Subcutaneous abdominal adipose tissue (tissue), 5 donors: ENCODE measurements at regions not wholly inside any gene's neighbourhood (a gene's known extent, or its start where the extent isn't known, plus 50 kb on each side); places are given as distances from the start of the nearest gene placed in this dataset.

Experiments
- H3K27ac ChIP-seq: one replicate; pipeline ENCODE4 v1.7.0; 2013; ENCODE audit warnings: low read depth, mild to moderate bottlenecking, inconsistent platforms, low read length, moderate library complexity
- H3K27me3 ChIP-seq, 5 donors: one replicate each; pipeline ENCODE4 v1.7.0; 2013; ENCODE audit warnings: low read length in 5 of 5, inconsistent platforms in 1 of 5; ENCODE audit not compliant: control insufficient read depth in 5 of 5, insufficient read depth in 4 of 5
- H3K36me3 ChIP-seq, 5 donors: one replicate each; pipeline ENCODE4 v1.7.0; 2013; ENCODE audit warnings: low read length in 5 of 5; ENCODE audit not compliant: control insufficient read depth in 5 of 5, insufficient read depth in 5 of 5
- H3K4me1 ChIP-seq, 5 donors: one replicate each; pipeline ENCODE4 v1.7.0; 2013; ENCODE audit warnings: low read length in 5 of 5, mild to moderate bottlenecking in 3 of 5, moderate library complexity in 1 of 5; ENCODE audit not compliant: control insufficient read depth in 5 of 5, insufficient read depth in 5 of 5
- H3K4me3 ChIP-seq, 5 donors: one replicate each; pipeline ENCODE4 v1.7.0; 2013; ENCODE audit warnings: low read length in 5 of 5, low read depth in 1 of 5
- H3K9ac ChIP-seq, 5 donors: one replicate each; pipeline ENCODE4 v1.7.0; 2013; ENCODE audit warnings: low read length in 5 of 5, mild to moderate bottlenecking in 4 of 5, moderate library complexity in 3 of 5
- H3K9me3 ChIP-seq, 5 donors: one replicate each; pipeline ENCODE4 v1.7.0; 2013; ENCODE audit warnings: low read length in 5 of 5; ENCODE audit not compliant: control insufficient read depth in 5 of 5
- donor health status: healthy.
- donor health status: healthy.
- donor health status: healthy.
- donor health status: healthy.
- donor health status: healthy.

DNA sequence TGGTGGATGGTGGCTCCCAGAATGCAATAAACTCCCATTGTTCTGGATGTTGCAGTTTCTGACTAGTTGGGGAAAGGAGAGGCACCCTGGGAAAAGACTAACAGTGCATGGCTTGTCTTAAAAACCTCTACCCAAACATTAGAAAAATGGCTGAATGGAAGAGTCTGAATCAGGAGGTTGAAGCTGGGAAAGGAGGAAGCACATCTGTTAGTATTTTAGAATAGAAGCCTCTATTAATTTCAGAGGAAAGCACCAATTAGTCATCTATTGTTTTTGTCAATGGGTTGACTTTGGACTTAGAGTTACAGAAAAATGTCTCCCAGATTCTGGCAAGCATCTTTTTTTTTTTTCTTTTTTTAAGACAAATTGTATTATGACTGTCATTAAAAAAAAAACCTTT lies 56.1 kb upstream of the ELMO1 start:
- Histone ChIP-seq H3K4me1 (peaks cover 0 to 18% (median 0%) of the 10 kb centered on the region in 5 donors), H3K27ac (no peak overlapping the region), H3K4me3 (no peak overlapping the region)

DNA sequence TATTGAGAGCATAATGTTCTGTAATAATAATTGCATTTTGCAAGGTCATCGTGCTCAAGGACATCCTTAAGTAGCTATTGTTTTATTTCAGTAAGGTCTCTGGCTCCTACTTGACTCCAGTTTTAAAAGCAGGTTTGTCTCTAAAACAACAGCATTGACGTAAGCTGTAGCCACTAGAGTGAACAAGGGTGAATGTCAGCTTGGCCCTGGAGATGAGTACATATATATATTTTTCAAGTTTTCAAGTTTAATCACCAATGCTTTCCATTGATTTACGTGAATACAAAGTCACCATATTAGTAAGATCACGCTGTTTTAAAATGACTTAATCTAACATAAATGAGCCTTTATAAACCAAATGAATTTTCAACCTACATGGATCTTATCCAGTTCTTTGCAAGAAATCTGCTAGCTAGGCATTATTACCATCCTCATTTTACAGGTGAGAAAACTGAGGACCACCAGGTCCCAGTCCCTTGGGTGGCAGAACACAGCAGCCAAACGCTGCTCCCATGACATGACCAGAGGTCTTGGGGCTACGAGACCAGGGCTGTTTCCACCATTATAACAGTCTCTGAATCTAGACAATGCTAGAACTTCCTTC lies 57.2 kb upstream of the ELMO1 start:
- Histone ChIP-seq H3K9ac (no peak overlapping the region), H3K4me1 (peaks cover 0 to 18% (median 0%) of the 10 kb centered on the region in 5 donors), H3K4me3 (no peak overlapping the region), H3K27ac (peak overlapping the region; percentile 27), H3K36me3 (no peaks in the 10 kb centered on the region), H3K9me3 (no peaks in the 10 kb centered on the region), H3K27me3 (no peaks in the 10 kb centered on the region)

More for the DNA sequence above, 56.1 kb upstream of the ELMO1 start:
- Histone ChIP-seq H3K9me3 (no peaks in the 10 kb centered on the region), H3K36me3 (no peaks in the 10 kb centered on the region), H3K9ac (no peak overlapping the region), H3K27me3 (no peaks in the 10 kb centered on the region)

DNA sequence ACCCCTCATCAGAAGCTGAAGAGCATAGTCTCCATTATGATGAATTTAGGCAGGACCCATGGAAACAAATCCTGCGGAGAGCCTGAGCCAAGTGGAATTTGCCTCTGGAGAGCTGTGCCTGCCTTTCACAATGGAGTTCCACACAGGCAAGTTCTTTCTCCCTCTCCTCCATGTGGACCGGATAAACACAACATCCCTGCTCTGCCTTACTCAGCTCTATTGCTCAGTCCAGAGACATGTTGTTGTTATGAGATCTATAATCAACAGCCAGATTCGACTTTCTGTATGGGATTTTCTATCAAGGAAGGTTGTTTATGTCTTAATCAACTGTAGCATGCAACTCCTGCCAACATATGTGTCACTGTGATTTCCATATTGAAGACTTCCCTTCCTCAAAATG lies 59.5 kb upstream of the ELMO1 start:
- Histone ChIP-seq H3K27ac (no peak overlapping the region), H3K9ac (no peak overlapping the region), H3K4me1 (peaks cover 0 to 26% (median 0%) of the 10 kb centered on the region in 5 donors), H3K4me3 (no peak overlapping the region), H3K9me3 (no peaks in the 10 kb centered on the region), H3K27me3 (no peaks in the 10 kb centered on the region), H3K36me3 (no peaks in the 10 kb centered on the region)

DNA sequence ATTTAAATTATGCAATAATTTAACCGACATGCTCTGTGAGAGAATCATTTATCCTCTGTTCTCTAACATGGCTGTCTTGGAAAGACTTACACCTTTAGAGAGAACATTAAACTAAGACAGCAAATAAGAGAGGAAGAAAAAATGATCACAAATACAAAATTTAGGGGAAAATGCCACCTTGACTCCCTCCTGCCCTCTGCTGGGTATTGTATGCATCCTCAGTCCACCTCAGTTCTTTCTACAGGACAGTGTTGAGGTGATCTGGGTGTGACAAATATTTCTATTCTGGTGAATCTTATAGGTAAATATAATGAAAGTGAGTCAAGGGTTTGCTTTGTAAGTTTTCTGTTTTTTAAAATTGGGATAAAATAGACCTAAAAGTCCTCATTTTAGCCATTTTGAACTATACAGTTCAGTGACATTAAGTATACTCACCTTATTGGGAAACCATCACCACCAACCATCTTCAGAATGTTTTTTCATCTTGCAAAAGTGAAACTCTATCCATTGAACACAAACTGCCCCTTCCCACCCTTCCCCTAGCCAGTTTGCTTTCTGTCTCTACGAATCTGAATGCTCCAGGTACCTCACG lies 61.5 kb upstream of the ELMO1 start:
- Histone ChIP-seq H3K36me3 (no peaks in the 10 kb centered on the region), H3K27ac (no peak overlapping the region), H3K4me3 (no peak overlapping the region), H3K9me3 (no peaks in the 10 kb centered on the region), H3K4me1 (peaks cover 0 to 20% (median 0%) of the 10 kb centered on the region in 5 donors), H3K27me3 (peaks cover 0 to 3% (median 0%) of the 10 kb centered on the region in 5 donors), H3K9ac (no peak overlapping the region)

- no peak overlapping the region for H3K27ac ChIP-seq
Measured at GRCh38 chr7:37511915-37512314, 63.3 kb upstream of the ELMO1 start.

DNA sequence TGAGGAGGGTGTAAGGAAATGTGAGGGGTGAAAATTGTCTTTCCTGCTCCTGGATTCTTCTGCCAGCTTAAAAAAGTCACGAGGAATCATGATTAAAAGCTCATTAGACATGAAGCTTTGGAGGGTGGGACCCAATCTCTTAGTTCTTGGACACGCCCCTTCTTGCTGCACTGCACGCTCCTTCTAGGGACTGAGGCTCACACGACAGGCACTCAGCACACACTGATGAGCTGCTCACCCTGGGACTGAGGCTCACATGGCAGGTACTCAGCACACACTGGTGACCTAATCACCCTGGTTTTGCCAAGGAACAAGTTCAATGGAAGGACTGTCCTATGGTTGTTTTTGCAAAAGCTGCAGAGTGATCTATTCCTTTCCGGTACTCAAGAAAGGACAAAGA lies 65.8 kb upstream of the ELMO1 start:
- Histone ChIP-seq H3K9ac (no peak overlapping the region), H3K4me1 (peaks cover 0 to 8% (median 0%) of the 10 kb centered on the region in 5 donors), H3K9me3 (no peaks in the 10 kb centered on the region), H3K36me3 (no peaks in the 10 kb centered on the region), H3K27me3 (peaks cover 0 to 3% (median 0%) of the 10 kb centered on the region in 5 donors), H3K27ac (no peak overlapping the region), H3K4me3 (no peak overlapping the region)

More at GRCh38 chr7:37511915-37512314, 63.3 kb upstream of the ELMO1 start:
- H3K9me3 ChIP-seq = no peaks in the 10 kb centered on the region
- H3K27me3 ChIP-seq = peaks cover 0 to 3% (median 0%) of the 10 kb centered on the region in 5 donors
- peaks cover 0 to 8% (median 0%) of the 10 kb centered on the region in 5 donors for H3K4me1 ChIP-seq
- H3K36me3 ChIP-seq = no peaks in the 10 kb centered on the region
- H3K9ac ChIP-seq = no peak overlapping the region
- no peak overlapping the region for H3K4me3 ChIP-seq

DNA sequence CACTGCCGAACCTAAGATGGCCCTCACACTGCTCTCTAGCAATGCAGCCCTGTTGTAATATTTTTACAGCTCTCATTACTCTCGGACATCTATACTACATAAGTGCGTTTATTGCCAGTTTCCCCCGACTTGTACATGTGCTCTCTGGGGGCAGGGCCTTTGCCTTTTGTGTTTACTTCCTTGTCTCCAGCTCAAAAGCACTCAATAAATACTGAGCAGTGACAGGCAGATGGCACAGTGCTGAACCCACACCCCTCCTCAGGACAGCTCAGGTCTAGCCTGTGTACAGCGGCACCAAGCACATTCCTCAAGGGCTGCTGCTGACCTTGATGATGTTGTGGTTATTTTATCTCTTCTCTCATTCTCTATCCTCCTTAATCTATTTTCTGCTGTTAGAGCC lies 68.0 kb upstream of the ELMO1 start:
- Histone ChIP-seq H3K36me3 (no peaks in the 10 kb centered on the region), H3K27me3 (peaks cover 0 to 3% (median 0%) of the 10 kb centered on the region in 5 donors), H3K27ac (no peak overlapping the region)

GRCh38 chr7:37518266-37518665 lies 69.6 kb upstream of the ELMO1 start:
- H3K27ac ChIP-seq = no peak overlapping the region
- H3K4me1 ChIP-seq = no peaks in the 10 kb centered on the region
- H3K9ac ChIP-seq = no peak overlapping the region
- peaks cover 0 to 3% (median 0%) of the 10 kb centered on the region in 5 donors for H3K27me3 ChIP-seq
- no peaks in the 10 kb centered on the region for H3K36me3 ChIP-seq
- peaks cover 0 to 4% (median 0%) of the 10 kb centered on the region in 5 donors for H3K9me3 ChIP-seq
- no peak overlapping the region for H3K4me3 ChIP-seq

More for the DNA sequence above, 68.0 kb upstream of the ELMO1 start:
- H3K9ac ChIP-seq = no peak overlapping the region
- peaks cover 0 to 4% (median 0%) of the 10 kb centered on the region in 5 donors for H3K9me3 ChIP-seq
- H3K4me1 ChIP-seq = peaks cover 0 to 5% (median 0%) of the 10 kb centered on the region in 5 donors
- no peak overlapping the region for H3K4me3 ChIP-seq

- peaks cover 0 to 4% (median 0%) of the 10 kb centered on the region in 5 donors for H3K9me3 ChIP-seq
- H3K27ac ChIP-seq = no peak overlapping the region
- no peaks in the 10 kb centered on the region for H3K27me3 ChIP-seq
- H3K36me3 ChIP-seq = no peaks in the 10 kb centered on the region
- no peak overlapping the region for H3K4me3 ChIP-seq
- no peak overlapping the region for H3K9ac ChIP-seq
- peaks cover 0 to 4% (median 0%) of the 10 kb centered on the region in 5 donors for H3K4me1 ChIP-seq
Measured at GRCh38 chr7:37524056-37524455, 75.4 kb upstream of the ELMO1 start.

- Histone ChIP-seq H3K4me1 (peaks cover 0 to 4% (median 0%) of the 10 kb centered on the region in 5 donors), H3K27ac (no peak overlapping the region), H3K36me3 (no peaks in the 10 kb centered on the region), H3K27me3 (no peaks in the 10 kb centered on the region), H3K9ac (no peak overlapping the region), H3K9me3 (peaks cover 0 to 4% (median 0%) of the 10 kb centered on the region in 5 donors), H3K4me3 (no peak overlapping the region)
Measured at GRCh38 chr7:37524797-37525196, 76.1 kb upstream of the ELMO1 start.
